HG03342 (cell line): ENCODE measurements at regions not wholly inside any gene's neighbourhood (a gene's known extent, or its start where the extent isn't known, plus 50 kb on each side); places are given as distances from the start of the nearest gene placed in this dataset.

Experiments used
- ATAC-seq: cut with Tn5 transposase; IDR thresholded peaks from one replicate; pipeline ENCODE4 v1.9.1; 2021; ENCODE audit warnings: mild to moderate bottlenecking, moderate library complexity; ENCODE audit not compliant: unreplicated experiment

GRCh38 chr6:109295774-109296156, 86.5 kb downstream of the CD164 start:
- ATAC-seq = no peak

GRCh38 chr6:109295109-109295773, 87.0 kb downstream of the CD164 start:
- ATAC-seq = no peak

- ATAC-seq = no peak
Measured at GRCh38 chr6:109292983-109293586, 89.2 kb downstream of the CD164 start.

DNA sequence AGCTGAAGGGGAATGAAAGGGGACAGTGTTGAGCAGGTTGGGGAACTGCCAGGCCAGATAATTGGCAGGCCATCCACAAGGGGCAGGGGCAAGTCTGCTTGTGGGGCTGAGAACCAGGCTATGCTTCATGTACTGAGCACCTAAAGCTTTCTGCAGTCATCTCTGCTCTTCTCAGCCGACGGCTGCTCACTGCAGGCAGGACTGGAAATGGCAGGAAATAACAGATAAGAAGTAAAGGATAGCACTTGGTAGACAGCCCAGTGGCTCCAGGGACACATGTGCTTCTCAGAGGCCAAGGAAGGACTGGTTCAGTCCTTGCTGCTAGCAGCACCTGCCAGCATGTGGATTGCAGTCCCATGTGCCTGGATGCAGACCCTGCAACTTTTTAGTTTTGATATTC, 89.8 kb downstream of the CD164 start:
- no peak for ATAC-seq

GRCh38 chr6:109291902-109292301, 90.4 kb downstream of the CD164 start:
- no peak for ATAC-seq

DNA sequence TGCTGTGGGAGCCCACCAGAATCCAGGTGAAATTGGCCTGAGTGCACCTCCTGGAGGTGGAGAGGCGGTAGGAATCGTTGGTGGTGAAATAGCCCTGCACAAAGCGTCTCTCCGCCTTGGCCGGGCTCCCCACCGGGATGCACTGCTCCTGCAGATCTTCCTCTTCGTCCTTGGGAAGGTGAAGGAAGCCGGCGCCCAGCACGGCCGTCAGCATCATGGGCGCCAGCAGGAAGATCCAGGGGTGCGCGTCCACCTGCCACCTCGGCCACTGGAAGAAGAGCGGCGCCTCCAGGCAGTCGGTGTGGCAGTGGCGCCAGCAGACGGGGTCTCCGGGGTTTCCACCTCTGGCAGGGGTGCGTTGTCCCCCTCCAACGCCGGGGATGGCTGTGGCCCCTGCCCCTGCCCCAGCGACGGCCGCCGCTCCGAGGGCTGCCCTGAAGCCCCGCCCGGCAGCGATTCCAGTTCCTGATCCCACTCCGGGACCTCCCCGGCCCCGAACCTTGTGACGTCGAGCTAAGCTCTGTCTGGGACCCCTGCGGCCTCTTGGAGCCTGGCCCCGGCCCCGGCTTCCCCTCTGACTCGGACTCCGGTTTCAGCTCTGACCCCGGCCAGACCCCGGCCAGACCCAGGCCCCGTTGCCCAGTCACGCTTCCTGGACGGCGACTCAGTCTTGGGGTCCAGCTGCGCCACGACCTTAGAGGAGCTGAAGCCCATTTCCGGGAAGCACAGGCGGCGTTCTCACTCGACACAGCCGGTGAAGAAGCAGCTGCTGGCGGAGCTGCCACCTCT, 91.9 kb downstream of the CD164 start:
- ATAC-seq = no peak

- ATAC-seq = no peak
Measured at GRCh38 chr6:109285366-109285765, 96.9 kb downstream of the CD164 start.

- no peak for ATAC-seq
Measured at GRCh38 chr6:109284675-109285074, 97.6 kb downstream of the CD164 start.

GRCh38 chr6:109282756-109283155, 99.5 kb downstream of the CD164 start:
- no peak for ATAC-seq

GRCh38 chr6:109279628-109280027, 102.6 kb downstream of the CD164 start:
- no peak for ATAC-seq

DNA sequence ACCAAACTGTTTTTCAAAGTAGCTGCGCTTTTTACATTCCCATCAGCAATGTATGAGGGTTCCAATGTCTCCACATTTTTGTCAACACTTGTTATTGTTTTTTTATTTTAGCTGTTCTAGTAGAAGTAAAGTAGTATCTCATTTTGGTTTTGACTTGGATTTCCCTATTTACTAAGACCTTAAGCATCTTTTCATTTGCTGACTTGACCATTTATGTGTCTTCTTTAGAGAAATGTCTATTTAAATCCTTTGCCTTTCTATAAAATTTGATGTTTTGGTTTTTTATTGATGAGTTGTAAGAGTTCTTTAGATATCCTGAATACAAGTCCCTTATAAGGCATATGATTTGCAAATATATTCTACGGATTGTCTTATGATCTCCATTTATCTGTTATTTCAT, 110.6 kb downstream of the CD164 start:
- no peak for ATAC-seq

DNA sequence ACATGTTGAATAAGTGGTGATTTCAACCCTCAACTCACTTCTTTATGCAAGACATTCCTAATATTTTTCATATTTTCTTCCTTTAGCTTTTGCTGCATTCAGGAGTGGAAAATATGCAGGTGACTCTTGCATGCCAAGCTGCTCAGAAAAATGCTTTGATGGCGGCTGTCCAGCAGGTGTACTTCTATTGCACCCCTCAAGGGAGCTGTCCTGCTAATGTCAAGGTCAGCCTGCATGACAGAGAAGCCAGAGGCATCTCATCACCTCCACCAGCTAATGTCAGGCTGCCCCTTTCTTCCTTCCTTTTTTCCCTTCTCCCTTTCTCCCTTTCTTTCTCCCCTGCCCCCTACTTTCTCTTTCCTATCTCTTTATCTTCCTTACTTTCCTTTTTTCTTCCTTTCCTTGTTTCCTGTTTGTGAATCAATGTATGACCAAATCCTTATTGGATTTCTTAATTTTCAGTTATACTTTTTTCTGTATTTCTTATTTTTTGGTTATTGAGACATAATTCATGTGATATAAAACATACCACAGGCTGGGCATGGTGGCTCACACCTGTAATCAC, 112.2 kb downstream of the CD164 start:
- no peak for ATAC-seq

DNA sequence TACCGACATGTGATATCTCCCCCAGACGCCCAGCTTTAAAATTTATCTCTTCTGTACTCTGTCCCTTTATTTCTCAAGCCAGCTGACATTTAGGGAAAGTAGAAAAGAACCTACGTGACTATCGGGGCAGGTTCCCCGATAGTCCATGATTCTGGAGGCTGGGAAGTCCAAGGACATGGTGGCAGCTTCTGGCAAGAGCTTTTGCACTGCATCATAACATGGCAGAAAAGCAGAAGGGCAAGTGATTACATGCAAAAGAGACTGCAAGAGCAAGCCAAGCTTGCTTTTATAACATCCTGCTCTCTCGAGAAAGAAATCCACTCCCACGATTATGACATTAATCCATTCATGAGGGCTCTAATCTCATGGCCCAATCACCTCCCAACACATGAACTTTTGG, 113.2 kb downstream of the CD164 start:
- ATAC-seq = no peak

- no peak for ATAC-seq
Measured at GRCh38 chr6:109265530-109265929, 116.7 kb downstream of the CD164 start.

DNA sequence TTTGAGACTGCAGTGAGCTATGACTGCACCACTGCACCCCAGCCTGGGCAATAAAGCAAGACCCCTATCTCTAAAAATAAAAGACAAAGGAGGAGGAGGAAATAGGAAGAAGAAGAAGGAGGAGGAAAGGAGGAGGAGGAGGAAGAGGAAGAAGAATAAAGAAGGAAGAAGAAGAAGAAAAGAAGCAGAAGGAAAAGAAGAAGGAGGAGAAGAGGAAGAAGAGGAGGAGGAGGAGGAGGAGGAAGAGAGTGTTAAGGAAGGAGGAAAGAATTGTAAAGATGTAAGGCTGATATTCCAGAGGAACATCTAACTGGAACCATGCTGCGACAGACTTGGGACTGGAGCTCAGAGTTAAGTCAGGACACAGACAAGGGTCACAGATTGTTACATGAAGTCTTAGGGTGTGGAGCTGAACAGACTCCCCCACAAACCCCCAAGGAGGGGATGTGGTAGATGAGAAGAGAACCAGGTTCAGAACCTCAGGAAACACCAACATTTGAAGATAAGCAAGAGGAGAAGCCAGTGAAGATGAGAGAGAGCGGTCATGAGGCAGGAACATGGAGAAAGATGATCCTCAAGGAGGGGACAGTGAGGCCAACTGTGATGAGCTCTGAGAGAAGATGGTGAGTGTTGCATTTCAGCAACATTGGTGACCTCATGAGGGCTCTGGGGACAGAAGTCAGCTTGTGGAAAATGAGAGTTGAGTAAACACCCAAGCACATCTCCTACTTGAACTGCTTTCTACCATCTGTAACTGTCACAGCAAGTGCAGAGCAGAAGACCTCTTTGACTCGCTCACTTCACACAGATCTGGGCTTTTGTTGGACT, 118.2 kb downstream of the CD164 start:
- ATAC-seq = no peak

DNA sequence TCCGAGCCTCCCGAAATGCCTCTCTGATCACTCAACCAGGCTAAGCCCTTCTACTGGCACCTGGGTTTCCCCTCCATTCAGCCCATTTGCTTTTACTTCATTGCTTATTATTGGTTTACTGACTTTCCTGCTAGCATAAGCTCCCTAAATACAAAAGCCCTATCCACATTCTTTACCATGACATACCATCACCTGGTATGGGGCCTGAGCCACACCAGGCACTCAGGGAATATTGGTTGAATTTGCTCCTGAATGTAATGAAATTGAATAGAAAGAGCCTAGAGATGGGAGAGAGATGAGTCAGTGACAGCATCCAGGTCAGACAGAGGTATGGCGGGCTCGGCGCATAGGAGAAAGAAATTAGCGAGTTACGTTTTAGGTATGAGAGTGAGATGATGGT, 120.0 kb downstream of the CD164 start:
- no peak for ATAC-seq

DNA sequence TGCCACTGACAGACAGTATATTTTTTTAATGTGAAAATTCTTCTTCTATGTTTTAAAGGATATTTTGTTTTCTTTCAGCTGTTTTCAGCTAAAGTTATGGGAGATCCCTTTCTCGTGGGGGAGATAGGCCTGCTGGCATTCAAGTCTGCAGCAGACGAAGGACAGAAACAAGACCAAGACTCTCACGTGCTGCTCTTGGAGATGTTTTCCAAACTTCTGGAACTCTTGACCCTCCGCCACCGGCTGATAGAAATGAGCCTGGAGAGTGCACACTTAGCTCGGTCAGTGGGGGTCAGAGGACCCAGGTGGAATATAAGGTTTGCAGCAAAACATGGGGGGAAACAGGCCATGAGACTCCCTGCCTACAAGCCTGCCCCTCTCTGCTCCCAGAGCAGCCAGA, 120.5 kb downstream of the CD164 start:
- no peak for ATAC-seq

DNA sequence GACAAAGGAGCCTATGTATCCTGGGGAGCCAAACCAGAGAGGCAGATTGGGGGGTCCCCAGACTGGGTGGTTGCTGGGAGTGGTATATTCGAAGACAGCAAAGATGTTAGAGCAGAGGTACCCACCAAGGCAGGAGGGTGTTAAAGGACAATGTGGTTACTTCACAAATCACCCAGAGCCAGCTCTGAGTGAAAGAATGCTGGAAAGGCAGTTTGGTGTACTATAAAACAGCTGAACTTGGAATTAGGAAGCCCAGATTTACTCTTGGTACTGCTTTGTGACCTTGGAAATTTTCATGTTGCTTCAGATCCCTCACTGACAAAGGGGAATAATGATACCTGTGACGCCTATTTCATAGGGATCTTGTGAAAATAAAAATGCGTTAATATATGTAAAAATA, 121.6 kb downstream of the CD164 start:
- ATAC-seq = no peak

DNA sequence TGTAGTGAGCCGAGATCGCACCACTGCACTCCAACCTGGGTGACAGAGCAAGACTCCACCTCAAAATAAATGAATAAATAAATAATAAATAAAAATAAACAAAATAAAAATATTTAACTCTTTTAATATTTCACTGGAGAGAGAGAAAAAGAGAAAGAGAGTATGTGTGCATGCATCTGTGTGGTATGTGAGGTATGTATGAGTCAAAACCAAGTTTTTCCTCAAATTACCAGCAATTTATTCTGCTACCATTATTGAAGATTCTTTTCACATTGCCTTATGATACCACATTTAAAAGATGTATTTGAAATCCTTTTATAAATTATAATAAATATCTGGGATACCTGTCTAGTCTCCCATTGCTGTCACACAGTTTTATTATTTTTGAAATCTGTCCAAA, 122.1 kb downstream of the CD164 start:
- no peak for ATAC-seq

GRCh38 chr6:109258129-109258528, 124.1 kb downstream of the CD164 start:
- no peak for ATAC-seq

DNA sequence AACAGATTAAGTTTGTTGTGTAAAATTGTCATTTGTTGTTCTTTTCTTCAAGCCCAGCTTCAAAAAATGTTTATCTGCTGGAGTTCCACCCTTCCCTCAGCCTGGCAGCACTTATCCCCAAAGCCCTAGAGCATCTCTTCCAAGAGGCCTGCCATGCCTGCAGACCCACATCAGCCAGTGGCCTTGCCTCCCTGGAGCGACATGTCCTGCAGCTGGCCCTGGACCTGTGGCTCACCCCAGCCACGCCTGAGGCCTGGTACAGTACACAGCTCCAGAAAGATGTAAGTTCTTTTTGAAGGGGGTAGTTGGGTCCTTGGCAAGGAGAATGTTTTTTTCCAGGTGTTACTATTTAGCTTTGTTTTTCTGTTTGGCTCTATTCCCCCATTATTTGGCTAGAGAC, 124.8 kb downstream of the CD164 start:
- no peak for ATAC-seq
